ENCODE measurements at regions not wholly inside any gene's neighbourhood (a gene's known extent, or its start where the extent isn't known, plus 50 kb on each side); places are given as distances from the start of the nearest gene placed in this dataset.

- no peak for DNase-seq (ENCODE audit: low spot score)
These were observed 52.5 kb upstream of the RPL34 start for GRCh38 chr4:108567831-108568230.

- DNase-seq (ENCODE audit: low spot score): no peak
These were observed 59.3 kb upstream of the RPL34 start for GRCh38 chr4:108561116-108561515.

DNA sequence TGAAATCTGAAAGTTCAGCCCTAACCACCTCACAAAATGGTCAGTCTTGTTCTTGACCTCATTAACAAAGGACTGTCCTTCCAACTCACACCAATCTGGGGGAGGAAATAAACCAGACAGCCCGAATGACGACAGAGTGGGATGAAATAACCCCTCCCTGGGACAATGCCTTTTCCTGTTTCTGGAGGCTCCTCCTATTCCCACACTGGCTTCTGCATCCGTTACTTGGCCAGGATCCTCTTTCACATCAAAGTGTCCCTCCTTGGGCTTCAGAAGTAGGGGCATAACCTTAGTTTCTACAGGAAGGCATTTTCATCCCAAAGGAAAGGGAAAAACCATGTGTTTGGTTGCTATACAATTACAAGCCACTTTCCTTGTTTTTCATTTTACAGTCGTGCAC is 59.8 kb upstream of the RPL34 start:
- DNase-seq (ENCODE audit: low spot score): no peak

DNA sequence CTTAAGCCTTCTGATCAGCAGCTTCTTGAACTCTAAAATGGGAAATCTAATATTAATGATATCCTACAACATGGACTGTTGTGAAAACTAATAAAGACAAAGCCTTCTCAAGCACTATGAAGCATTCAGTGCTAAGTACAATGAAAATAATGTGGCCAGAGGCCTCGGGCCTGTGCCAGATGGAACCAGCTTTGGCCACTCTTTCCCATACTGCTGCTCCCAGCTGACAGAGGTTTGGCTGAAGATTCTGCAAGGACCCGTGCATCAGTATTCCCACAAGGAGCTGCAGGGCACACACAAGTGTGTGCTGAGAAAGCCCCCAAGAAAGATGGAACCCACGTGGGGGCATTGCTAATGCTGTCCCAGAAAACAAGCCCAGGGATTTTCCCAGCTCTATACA is 60.5 kb upstream of the RPL34 start:
- no peak for DNase-seq (ENCODE audit: low spot score)

DNA sequence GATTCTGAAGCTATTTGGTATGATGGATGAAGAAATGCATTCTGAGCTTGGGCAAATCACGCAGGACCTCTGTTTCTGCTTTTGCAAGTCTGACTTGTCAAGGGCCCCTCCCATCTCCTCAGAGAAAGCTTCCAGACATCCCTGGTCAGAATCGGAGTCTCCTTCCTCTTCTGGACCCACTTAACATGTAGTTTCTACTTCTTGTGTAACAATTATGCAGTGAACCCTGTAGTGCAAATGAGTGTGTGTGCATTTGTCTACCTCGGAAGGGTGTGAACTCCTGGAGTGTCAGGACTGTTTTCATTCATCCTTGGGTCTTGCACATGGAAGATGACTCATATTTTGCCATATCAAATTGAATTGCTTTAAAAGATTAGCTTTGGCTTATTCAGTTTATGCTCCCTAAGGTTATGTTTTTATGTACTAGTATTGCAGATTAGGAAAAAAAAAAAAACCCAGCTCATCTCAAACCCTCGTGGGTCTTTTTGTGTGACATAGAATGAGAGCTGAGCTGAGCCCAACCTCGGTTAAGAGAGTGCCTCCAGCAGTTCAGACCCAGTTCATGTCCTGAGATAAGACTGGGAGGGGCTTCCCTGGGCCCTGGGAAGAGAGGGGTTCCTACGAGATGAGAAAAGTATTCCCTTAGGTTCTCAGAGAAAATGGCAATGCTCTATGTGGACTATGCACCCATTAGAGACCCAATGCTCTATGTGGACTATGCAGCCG is 61.1 kb upstream of the RPL34 start:
- no peak for DNase-seq (ENCODE audit: low spot score)

DNA sequence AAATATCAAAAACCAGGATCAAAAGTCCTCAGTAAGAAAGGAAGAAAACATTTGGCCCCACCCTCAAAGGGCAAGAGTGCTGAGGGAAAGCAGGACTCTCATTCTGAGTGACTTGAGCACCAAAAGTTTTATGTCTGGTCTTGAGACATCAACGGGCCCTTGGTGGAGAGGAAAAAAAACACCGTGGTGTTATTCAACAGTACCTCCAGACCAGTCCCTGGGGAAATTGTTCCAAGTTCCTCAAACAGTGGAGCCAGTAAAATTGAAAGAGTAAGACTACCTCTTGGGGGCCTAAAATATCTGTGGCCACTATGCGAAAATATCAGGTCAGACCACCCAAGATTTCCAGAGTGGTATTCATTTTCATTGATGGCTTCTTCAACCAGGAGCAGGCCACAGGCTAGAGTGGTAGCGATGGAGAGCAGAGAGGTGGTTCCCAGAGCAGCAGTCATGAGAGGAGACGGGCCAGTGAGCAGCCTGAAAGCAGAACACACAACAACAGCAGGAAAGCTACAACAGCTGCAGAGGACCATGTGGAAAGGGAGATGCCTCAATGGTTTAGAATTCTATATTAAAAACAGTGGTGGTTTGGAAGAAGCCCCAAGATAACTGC is 63.7 kb upstream of the RPL34 start:
- DNase-seq (ENCODE audit: low spot score): no peak

- no peak for DNase-seq (ENCODE audit: low spot score)
These were observed 64.2 kb upstream of the RPL34 start for GRCh38 chr4:108556166-108556565.

DNA sequence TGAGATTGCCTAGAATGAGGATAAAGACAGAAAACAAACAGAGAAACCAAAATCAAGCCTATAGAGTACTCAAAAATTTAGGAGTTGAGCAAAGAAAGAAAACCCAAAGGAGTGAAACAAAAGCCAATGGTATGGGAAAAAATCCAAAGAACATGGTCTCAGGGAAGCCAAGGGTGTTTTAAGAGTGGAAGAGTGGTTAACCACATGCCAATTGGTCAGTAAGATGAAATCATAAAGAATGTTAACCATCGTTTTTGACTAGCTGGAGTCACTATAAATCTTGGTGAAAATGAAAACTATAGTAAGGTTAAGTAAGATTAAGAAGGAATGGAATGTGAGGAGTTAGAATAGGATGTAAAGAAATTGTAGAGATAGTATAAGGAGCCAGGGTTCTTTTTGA is 64.7 kb upstream of the RPL34 start:
- DNase-seq (ENCODE audit: low spot score): no peak

DNA sequence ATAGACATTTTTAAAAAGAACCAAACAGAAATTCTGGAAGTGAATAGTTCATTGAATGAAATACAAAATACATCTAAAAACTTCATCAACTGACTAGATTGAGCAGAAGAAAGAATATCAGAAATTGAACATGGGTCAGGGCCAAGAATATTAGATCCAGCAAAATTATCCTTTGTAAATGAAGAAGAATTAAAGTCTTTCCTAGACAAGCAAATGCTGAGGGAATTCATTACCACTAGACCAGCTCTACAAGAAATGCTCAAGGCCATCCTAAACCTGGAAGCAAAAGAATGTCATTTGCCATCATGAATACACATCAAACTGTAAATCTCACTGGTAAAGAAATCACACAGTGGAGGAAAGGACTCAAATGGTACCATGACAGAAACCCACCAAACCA is 72.7 kb upstream of the RPL34 start:
- DNase-seq (ENCODE audit: low spot score): no peak

- no peak for DNase-seq (ENCODE audit: low spot score)
These were observed 73.6 kb upstream of the RPL34 start for GRCh38 chr4:108546728-108547127.

DNA sequence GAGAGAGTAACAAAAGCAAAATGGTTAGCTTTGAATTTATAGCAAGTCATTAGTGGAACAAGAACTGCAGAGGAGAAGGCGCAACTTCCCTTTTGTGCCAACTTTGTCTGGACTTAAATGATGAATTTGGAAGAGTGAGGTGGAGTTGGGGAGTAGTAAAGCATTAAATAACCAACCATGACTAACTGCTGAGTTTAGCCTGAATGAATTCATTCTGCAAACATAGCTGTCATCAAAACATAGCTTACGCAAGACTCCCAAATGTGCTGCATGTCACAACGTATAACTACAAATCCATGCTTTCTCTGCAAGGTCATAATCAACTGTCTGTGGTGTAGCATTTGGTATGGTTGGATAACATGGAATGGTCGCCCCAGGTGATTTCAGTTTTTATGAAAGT is 75.9 kb upstream of the RPL34 start:
- DNase-seq (ENCODE audit: low spot score): no peak

DNA sequence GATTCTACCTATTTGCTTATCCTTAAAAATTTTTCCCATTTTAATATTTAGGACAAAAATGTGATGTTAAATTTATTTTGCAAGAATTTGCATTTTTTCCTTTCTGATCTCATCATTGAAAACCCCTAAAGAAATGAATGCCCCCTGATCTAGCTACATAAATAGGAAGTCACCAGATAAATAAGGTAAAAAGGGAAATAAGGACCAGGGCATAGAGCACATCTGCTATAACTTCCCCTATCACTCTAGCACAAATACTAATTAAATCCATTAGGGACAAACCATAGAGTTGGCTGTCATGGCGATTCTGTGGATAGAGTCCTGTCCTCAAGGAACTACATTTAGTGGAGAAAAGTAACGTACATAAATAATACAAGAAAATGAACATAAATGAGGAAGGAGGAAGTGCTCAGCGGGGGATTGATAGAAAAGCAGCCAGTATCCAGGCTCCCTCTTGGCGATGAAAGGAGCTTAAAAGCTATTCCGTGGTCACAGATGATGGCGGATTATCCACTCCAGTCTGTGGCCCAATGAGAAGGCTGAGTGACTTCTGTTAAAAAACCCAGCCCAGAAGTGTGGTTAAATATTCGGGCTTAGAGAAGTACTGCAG is 76.9 kb upstream of the RPL34 start:
- no peak for DNase-seq (ENCODE audit: low spot score)

DNA sequence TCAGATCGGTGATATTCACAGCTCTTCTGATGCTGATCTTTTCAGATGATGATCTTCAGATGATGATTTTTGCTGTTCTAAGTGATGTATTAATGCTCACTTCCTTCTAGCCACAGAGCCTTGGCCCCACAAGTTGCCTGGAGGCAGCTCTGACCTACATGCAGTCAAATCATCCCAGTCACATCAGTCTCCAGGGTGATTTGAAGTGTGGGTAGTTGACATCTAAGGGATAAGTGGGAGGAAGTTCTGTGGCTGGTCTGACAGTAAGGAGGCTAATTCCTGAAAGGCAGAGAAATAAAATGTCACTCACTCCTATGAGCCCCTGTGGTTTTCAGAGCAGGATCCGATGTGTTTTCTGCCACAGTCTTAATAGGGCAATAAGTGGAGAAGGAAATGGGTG is 79.8 kb upstream of the RPL34 start:
- DNase-seq (ENCODE audit: low spot score): no peak

DNA sequence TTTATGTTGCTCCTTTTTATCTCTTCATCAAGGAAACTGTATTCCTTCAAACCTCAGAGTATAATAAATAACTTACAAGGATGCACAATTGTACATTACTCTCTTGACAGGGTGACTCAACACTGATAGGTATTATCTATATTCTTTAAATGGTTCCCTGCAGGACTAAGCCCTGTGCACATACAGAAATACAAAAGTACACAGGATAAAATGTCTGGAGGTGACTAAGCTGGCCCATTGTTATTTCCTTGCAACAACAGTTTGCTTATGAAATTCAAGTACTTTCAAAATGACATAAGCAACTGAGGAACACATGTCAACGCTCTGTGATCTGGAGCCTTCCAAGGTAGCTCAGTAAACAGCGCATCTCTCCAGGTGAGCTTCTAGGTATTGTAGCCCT is 83.8 kb upstream of the RPL34 start:
- DNase-seq (ENCODE audit: low spot score): no peak

DNA sequence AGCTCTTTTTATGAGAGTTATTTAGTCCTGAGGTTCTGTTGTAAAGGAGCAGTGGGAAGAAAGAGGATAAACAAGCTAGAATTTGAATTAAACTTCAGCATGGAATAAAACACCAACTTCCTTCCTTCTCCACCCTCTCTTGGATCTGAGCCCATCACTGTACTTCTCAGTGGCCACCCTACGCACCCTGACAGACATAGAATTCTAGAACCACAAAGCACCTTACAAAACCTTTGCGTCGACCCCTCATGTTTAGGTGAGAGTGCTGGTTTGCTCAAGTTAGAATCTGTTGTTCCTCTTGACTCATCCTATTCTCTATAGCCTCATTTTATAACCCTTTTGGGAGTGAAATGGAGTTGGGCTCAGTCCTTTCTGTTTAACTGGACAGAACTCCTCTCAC is 84.6 kb upstream of the RPL34 start:
- DNase-seq (ENCODE audit: low spot score): no peak

DNA sequence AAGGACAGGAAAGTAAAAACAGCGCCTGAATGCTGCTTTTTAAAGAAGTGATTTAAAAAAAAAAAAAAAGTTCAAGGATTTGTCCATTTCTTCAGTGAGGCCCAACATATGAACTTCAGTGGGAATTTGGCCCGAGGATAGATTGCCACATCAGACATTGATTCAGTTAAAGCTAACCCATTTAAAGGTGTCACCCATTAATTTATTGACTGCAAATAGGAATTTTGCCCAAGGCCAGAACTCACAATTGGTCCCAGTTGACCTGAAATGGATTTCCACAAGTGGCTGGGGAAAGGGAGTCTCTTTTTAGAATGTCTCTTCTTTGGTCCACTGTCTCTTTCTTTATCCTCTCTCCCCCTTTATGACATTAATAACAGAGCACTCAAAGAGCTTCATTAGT is 86.5 kb upstream of the RPL34 start:
- DNase-seq (ENCODE audit: low spot score): no peak

- no peak for DNase-seq (ENCODE audit: low spot score)
These were observed 87.0 kb upstream of the RPL34 start for GRCh38 chr4:108533245-108533844.

- no peak for DNase-seq (ENCODE audit: low spot score)
These were observed 87.6 kb upstream of the RPL34 start for GRCh38 chr4:108532738-108533137.

DNA sequence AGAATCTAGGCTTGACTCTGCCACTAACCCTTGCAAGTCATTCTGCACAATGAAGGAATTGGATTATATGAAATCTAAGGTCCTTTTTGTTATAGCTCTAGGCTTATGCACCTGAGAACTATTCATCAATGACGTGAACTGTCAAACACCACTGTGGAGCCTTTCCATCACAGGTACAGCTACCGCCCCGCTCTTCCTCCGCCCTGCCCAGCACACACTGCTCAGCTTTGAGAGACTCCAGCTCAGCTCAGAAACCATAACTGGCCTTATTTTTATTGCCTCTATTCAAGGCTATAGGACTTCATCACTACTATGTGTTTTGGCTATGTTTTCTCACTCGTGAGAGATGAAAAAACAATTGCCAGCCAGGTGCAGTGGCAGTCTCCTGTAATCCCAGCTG is 88.2 kb upstream of the RPL34 start:
- no peak for DNase-seq (ENCODE audit: low spot score)

GRCh38 chr4:108531461-108531860 is 88.9 kb upstream of the RPL34 start:
- no peak for DNase-seq (ENCODE audit: low spot score)

DNA sequence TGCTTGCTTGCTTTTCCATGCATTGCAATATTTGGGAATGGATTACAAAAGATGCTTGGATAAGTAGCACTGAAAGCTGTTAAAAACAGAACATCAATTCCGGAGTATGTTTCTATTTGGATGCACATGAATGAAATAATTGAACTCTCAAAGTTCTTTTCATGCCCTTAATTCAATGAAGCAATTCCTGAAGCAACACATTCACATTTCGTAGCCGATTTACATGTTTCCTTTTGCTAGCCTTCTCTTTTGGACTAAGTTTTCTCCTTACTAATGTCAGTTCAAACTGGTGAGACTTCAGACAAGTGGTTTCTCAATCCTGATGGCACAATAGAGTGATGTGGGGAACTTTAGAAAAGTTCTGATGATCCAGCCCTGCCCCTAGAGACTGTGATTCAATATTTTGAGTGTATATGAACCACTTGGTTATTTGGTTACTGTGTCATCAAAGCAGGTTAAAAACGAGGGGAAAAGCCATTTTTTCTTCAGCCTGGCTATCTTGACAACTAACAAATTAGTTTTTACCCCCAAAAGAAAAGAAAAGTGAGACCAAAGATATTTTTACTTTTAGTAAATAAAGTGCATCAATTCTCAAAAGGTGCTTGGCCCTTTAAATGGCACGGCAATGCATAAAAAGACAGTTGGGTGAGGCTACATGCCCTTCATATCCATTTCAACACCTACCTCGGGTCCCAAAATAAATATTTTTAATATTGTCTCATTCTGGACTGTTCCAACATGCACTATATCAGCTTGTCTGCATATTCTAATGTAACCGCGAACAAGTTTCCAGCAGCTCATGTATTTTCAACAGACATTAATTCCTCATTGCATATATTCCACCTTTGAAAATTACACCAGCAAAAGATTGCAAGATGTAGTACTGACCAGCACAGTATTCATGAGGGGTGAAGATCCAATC is 90.1 kb upstream of the RPL34 start:
- DNase-seq (ENCODE audit: low spot score): no peak

GRCh38 chr4:108529102-108529501 is 91.3 kb upstream of the RPL34 start:
- DNase-seq (ENCODE audit: low spot score): no peak
